GM12878 (cell line): ENCODE measurements at regions not wholly inside any gene's neighbourhood (a gene's known extent, or its start where the extent isn't known, plus 50 kb on each side); places are given as distances from the start of the nearest gene placed in this dataset.

Source experiments
- ATAC-seq: fragments of 200-7000 bp; cut with Tn5 transposase; 3 replicates; pipeline ENCODE4 v1.9.1; 2020; ENCODE audit warnings: mild to moderate bottlenecking, moderate library complexity
- BruUV-seq: library from RNA; stranded (reverse); fragments of 400-500 nt; replicated peaks from 2 replicates; lab custom pipeline; 2021; lab: Mats Ljungman, UMichigan
- CTCF ChIA-PET: fragments of 300-600 bp; sonication (Branson Sonifier 250); formaldehyde crosslinking; extraction: SDS; loops from one replicate; lab custom pipeline; 2021; ENCODE audit warnings: inconsistent platforms; lab: Yijun Ruan, JAX
- POLR2A ChIA-PET: fragments of 350-600 bp; formaldehyde crosslinking; extraction: SDS; loops from one replicate; lab custom pipeline; 2021; ENCODE audit warnings: inconsistent platforms; lab: Charles Lee
- RAD21 ChIA-PET: fragments of 300-600 bp; sonication (Branson Sonifier 250); formaldehyde crosslinking; loops from one replicate; lab custom pipeline; 2023; ENCODE audit warnings: antibody characterized with exemption; ENCODE audit not compliant: unreplicated experiment; lab: Charles Lee
- SMC1A ChIA-PET: fragments of 300-600 bp; sonication (Branson Sonifier 250); formaldehyde crosslinking; loops from one replicate; lab custom pipeline; 2023; ENCODE audit not compliant: unreplicated experiment, uncharacterized antibody; lab: Charles Lee
- DNase-seq: peaks from one replicate; pipeline ENCODE4 v3.0.0-alpha.2; 2011; ENCODE audit warnings: low read depth, low spot score
- FAIRE-seq: peaks from 3 replicates; lab custom pipeline; 2011; peaks lifted over from hg19 to GRCh38; lab: Jason Lieb, UNC
- H2AFZ ChIP-seq: 2 replicates; pipeline ENCODE4 v1.6.0; 2011; ENCODE audit warnings: low read depth, low read length, control low read depth; ENCODE audit not compliant: control insufficient read depth
- H3K27ac ChIP-seq: 2 replicates; pipeline ENCODE4 v1.5.1; 2011; ENCODE audit warnings: control low read depth; ENCODE audit not compliant: control insufficient read depth, insufficient read depth
- H3K27me3 ChIP-seq, 2 experiments: replicated peaks in 1 of 2; 2 replicates each; pipeline versions ENCODE4 v1.6.0 to v1.6.1; 2011; ENCODE audit warnings: low read length in 1 of 2; ENCODE audit not compliant: control insufficient read depth in 2 of 2, insufficient read depth in 2 of 2
- H3K36me3 ChIP-seq, 2 experiments: 2 replicates each; pipeline ENCODE4 v1.5.1; 2011; ENCODE audit warnings: low read length in 1 of 2; ENCODE audit not compliant: control insufficient read depth in 2 of 2, insufficient read depth in 2 of 2
- H3K4me1 ChIP-seq: 2 replicates; pipeline ENCODE4 v1.6.1; 2011; ENCODE audit warnings: mild to moderate bottlenecking, low read length, moderate library complexity, mixed read lengths; ENCODE audit not compliant: control insufficient read depth, insufficient read depth
- H3K4me2 ChIP-seq: 2 replicates; pipeline ENCODE4 v1.6.0; 2011; ENCODE audit warnings: control low read depth; ENCODE audit not compliant: control insufficient read depth, insufficient read depth
- H3K4me3 ChIP-seq: fragments of 200-600 bp; sonication (generic); 2 replicates; pipeline ENCODE4 v1.5.1; 2016
- H3K79me2 ChIP-seq: 2 replicates; pipeline ENCODE4 v1.6.0; 2011; ENCODE audit warnings: low read length; ENCODE audit not compliant: control insufficient read depth, insufficient read depth
- H3K9ac ChIP-seq: 2 replicates; pipeline ENCODE4 v1.8.0; 2011; ENCODE audit warnings: low read length, control low read depth, mixed read lengths; ENCODE audit not compliant: control insufficient read depth, insufficient read depth
- H3K9me3 ChIP-seq: replicated peaks from 3 replicates; pipeline ENCODE4 v1.5.1; 2011; ENCODE audit warnings: mild to moderate bottlenecking, low read length; ENCODE audit not compliant: control insufficient read depth, insufficient read depth
- H4K20me1 ChIP-seq: 2 replicates; pipeline ENCODE4 v1.6.0; 2011; ENCODE audit not compliant: control insufficient read depth, insufficient read depth
- EGR1 ChIP-seq, 2 experiments: IDR thresholded peaks; 1 replicate in 1 of 2; 2 replicates in 1 of 2; pipeline ENCODE4 v1.6.1; 2011 to 2012; ENCODE audit warnings: low read depth in 2 of 2, low read length in 2 of 2, borderline replicate concordance in 1 of 2, mild to moderate bottlenecking in 1 of 2, moderate library complexity in 1 of 2
- NR2F1 ChIP-seq: fragments of 450-650 bp; conservative IDR thresholded peaks from 2 replicates; pipeline ENCODE4 v1.6.1; 2017; ENCODE audit warnings: mild to moderate bottlenecking
- SP1 ChIP-seq: IDR thresholded peaks from one replicate; pipeline ENCODE4 v1.6.1; 2011; ENCODE audit warnings: low read depth, low read length
- YBX1 ChIP-seq: fragments of 450-650 bp; IDR thresholded peaks from 2 replicates; pipeline ENCODE4 v1.6.1; 2016; ENCODE audit warnings: antibody characterized with exemption
- WGBS: methylation state at CpG from one replicate; pipeline ENCODE4 v1.1.6; 2016; ENCODE audit warnings: low lambda C conversion rate; ENCODE audit not compliant: insufficient replicate concordance, insufficient coverage; ENCODE audit errors: missing lambda C conversion rate; 5-methylcytosine and 5-hydroxymethylcytosine counted together
- in situ Hi-C: fragments of 300-500 bp; cut with MboI; formaldehyde crosslinking; loops from 9 replicates; pipeline ENCODE4 v1.14.3; 2018; ENCODE audit warnings: mixed read lengths
- intact Hi-C: fragments of 100-400 bp; cut with micrococcal nuclease; formaldehyde crosslinking; loops from one replicate; pipeline ENCODE4 v1.14.2; 2022; ENCODE audit not compliant: unreplicated experiment
- TF ChIP-seq, protein P1 (sequence below): fragments of 450-650 bp; IDR thresholded peaks from 2 replicates; pipeline ENCODE4 v1.6.1; 2017; ENCODE audit warnings: mild to moderate bottlenecking, moderate library complexity

DNA sequence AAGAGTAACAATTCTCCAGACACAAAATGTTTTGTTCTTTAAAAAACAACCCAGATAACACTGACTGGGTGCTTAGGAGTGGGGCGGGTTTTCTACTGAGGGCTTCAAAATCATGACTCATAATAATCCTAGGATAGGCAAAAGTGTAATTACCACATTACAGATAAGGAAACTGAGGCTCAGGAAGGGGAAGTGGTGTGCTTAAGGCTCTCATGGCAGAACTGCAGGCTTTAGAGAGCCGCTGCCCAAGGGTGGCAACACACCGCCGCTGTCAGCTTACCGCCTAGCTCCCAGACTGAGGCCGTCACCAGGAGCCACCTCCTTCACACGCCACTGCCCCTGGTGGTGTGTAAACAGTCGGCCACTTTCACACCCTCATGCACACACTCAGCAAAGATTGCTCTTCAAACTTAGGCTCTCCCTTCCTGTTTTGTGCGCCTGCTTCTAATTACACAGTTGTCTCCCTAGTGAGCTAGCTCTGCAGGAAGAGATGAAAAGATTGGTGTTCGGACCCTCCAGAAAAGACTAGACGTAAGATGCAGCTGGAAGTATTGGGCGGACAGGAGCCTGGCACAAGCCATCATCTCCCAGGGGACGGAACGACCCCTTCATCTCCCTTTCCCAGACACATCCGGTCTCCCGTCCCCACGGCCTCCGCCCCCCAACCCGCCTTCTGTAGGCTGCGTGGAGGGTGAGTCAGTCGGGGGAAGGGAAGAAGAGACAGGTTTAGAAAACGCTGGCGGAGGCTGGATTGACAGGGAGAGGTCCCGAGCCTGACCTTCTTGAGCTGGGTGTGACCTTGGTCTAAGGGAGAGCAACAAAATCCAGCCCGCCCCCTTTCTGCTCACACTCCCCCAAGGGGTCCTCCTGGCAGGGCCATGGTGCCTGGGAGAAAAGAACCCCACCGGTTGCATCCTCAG lies 162.7 kb downstream of the SYK start (continued):
- TF ChIP-seq, protein P1, sequence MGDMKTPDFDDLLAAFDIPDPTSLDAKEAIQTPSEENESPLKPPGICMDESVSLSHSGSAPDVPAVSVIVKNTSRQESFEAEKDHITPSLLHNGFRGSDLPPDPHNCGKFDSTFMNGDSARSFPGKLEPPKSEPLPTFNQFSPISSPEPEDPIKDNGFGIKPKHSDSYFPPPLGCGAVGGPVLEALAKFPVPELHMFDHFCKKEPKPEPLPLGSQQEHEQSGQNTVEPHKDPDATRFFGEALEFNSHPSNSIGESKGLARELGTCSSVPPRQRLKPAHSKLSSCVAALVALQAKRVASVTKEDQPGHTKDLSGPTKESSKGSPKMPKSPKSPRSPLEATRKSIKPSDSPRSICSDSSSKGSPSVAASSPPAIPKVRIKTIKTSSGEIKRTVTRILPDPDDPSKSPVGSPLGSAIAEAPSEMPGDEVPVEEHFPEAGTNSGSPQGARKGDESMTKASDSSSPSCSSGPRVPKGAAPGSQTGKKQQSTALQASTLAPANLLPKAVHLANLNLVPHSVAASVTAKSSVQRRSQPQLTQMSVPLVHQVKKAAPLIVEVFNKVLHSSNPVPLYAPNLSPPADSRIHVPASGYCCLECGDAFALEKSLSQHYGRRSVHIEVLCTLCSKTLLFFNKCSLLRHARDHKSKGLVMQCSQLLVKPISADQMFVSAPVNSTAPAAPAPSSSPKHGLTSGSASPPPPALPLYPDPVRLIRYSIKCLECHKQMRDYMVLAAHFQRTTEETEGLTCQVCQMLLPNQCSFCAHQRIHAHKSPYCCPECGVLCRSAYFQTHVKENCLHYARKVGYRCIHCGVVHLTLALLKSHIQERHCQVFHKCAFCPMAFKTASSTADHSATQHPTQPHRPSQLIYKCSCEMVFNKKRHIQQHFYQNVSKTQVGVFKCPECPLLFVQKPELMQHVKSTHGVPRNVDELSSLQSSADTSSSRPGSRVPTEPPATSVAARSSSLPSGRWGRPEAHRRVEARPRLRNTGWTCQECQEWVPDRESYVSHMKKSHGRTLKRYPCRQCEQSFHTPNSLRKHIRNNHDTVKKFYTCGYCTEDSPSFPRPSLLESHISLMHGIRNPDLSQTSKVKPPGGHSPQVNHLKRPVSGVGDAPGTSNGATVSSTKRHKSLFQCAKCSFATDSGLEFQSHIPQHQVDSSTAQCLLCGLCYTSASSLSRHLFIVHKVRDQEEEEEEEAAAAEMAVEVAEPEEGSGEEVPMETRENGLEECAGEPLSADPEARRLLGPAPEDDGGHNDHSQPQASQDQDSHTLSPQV: no peak
- no peak for TF ChIP-seq SP1
- no peak for TF ChIP-seq NR2F1
- no peak for TF ChIP-seq YBX1
- TF ChIP-seq EGR1 (IDR thresholded peaks at IDR 0.05; ENCODE audit: borderline replicate concordance in 1 of 2, low read depth in 2 of 2, low read length in 2 of 2): no peak

DNA sequence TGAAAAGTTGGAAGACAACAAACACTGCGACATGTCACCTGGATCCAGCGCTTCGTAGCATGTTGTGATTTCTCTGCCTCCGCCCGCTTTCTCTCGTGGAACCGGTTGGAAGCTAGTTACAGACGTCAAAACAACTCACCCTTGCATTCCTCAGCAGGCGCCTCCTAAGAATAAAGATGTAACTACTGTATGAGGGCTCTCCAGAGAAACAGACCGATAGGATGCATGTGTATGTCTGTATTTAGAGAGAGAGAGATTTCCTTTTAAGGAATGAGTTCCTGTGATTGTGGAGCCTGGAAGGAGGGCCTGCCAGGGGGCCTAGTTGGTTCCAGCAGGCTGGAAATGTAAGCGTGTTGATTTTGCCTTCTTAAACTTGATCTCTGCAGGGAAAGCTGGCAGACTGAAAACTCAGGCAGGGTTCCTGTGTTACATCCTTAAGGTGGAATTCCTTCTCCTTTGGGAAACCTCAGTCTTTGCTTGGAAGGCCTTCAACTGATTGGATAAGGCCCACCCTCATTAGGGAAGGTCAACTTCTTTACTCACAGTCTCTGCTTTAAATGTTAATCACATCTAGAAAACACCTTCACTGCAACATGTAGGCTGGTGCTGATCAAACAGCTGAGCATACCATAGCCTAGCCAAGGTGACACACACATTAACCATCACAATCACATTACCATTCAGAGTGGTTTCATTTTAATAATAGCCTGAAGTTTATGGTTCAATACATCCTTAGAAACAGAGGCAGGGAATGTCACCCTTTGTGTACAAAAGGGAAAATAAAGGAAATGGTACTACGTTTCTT lies 163.8 kb downstream of the SYK start:
- FAIRE-seq: no peak
- Histone ChIP-seq H3K27me3 (peaks cover 0 to 6% of the 10 kb centered on the region in 2 experiments; a peak in 1 of 4 replicates), H3K27ac (no peak overlapping the region), H3K36me3 (no peaks in the 10 kb centered on the region), H3K9me3 (no peaks in the 10 kb centered on the region), H4K20me1 (no peaks in the 10 kb centered on the region), H3K4me2 (no peak overlapping the region), H3K4me3 (no peak overlapping the region), H3K4me1 (no peaks in the 10 kb centered on the region), H2AFZ (no peak overlapping the region), H3K79me2 (no peaks in the 10 kb centered on the region), H3K9ac (no peak overlapping the region)
- intact Hi-C loops: no loop called here
- no peak for ATAC-seq
- 79% methylated on average over 12 of the region's 12 CpGs for WGBS
- SMC1A ChIA-PET: no interaction called here
- RAD21 ChIA-PET: no interaction called here
- CTCF ChIA-PET: no interaction called here
- POLR2A ChIA-PET: no interaction called here
- in situ Hi-C loops: no loop called here
- no peak for DNase-seq
- no peak for TF ChIP-seq EGR1 (IDR thresholded peaks at IDR 0.05; ENCODE audit: borderline replicate concordance in 1 of 2, low read depth in 2 of 2, low read length in 2 of 2)
- BruUV-seq: no TSS peak
